K562 (cell line): ENCODE measurements at regions not wholly inside any gene's neighbourhood (a gene's known extent, or its start where the extent isn't known, plus 50 kb on each side); places are given as distances from the start of the nearest gene placed in this dataset.
"Not testable (repeated sequence)": the region's sequence is repeated elsewhere in the genome, so short reads cannot be mapped to it uniquely, and the experiment has no call there.

Experiments
- ATAC-seq: fragments of 200-7000 bp; cut with Tn5 transposase; 3 replicates; pipeline ENCODE4 v1.9.1; 2020; ENCODE audit warnings: moderate library complexity
- BruUV-seq: library from RNA; stranded (reverse); fragments of 400-500 nt; replicated peaks from 2 replicates; lab custom pipeline; 2021; lab: Mats Ljungman, UMichigan
- CTCF ChIA-PET: fragments of 300-600 bp; formaldehyde crosslinking; extraction: SDS; loops from one replicate; lab custom pipeline; 2021; ENCODE audit warnings: low intra/inter-chr PET ratio; lab: Yijun Ruan, JAX
- POLR2A ChIA-PET: fragments of 300-600, 350-650 bp; sonication (Branson Sonifier 250); formaldehyde crosslinking; extraction: SDS; loops from one replicate; lab custom pipeline; 2021; ENCODE audit warnings: antibody characterized with exemption, inconsistent platforms; lab: Yijun Ruan, JAX
- DNase-seq, 4 experiments: peaks; one replicate each; pipeline versions ENCODE4 v3.0.0 to v3.0.0-alpha.2; 2011 to 2018; ENCODE audit warnings: low spot score in 3 of 4, mixed read lengths in 3 of 4; ENCODE audit errors: extremely low read depth in 1 of 4
- FAIRE-seq: peaks from 2 replicates; lab custom pipeline; 2011; peaks lifted over from hg19 to GRCh38; lab: Jason Lieb, UNC
- H2AFZ ChIP-seq: 2 replicates; pipeline ENCODE4 v1.6.0; 2011; ENCODE audit warnings: low read depth, low read length, control low read depth, inconsistent platforms
- H3K27ac ChIP-seq: fragments of 200-600 bp; 3 replicates; pipeline ENCODE4 v1.8.0; 2011; ENCODE audit warnings: low read depth, mild to moderate bottlenecking, control low read depth, inconsistent platforms, low read length, moderate library complexity, mixed read lengths; ENCODE audit errors: extremely low read depth
- H3K27me3 ChIP-seq, 2 experiments: fragments of 300-600 bp in 1 of 2; 2 replicates in 1 of 2; 3 replicates in 1 of 2; pipeline versions ENCODE4 v1.6.0 to v1.8.0; 2011; ENCODE audit warnings: inconsistent platforms in 2 of 2, low read length in 2 of 2, mild to moderate bottlenecking in 1 of 2, mixed read lengths in 1 of 2, moderate library complexity in 1 of 2; ENCODE audit not compliant: control insufficient read depth in 2 of 2, insufficient read depth in 2 of 2
- H3K36me3 ChIP-seq: fragments of 300-600 bp; 3 replicates; pipeline ENCODE4 v1.8.0; 2011; ENCODE audit warnings: mild to moderate bottlenecking, low read length, inconsistent platforms; ENCODE audit not compliant: control insufficient read depth, insufficient read depth
- H3K4me1 ChIP-seq, 2 experiments: fragments of 200-600 bp in 1 of 2; replicated peaks in 1 of 2; 2 replicates in 1 of 2; 3 replicates in 1 of 2; pipeline versions ENCODE4 v1.5.1 to v1.8.0; 2011; ENCODE audit warnings: inconsistent platforms in 2 of 2, low read length in 2 of 2, mild to moderate bottlenecking in 1 of 2, mixed read lengths in 1 of 2, moderate library complexity in 1 of 2; ENCODE audit not compliant: control insufficient read depth in 2 of 2, insufficient read depth in 2 of 2
- H3K4me2 ChIP-seq: 2 replicates; pipeline ENCODE4 v1.6.1; 2011; ENCODE audit warnings: low read length, control low read depth, inconsistent platforms, mixed read lengths; ENCODE audit not compliant: insufficient read depth
- H3K4me3 ChIP-seq: fragments of 200-600 bp; sonication (generic), shearing (Covaris generic); 2 replicates; pipeline ENCODE4 v1.5.1; 2016; ENCODE audit warnings: control low read depth, inconsistent platforms
- H3K79me2 ChIP-seq: fragments of 200-600 bp; 3 replicates; pipeline ENCODE4 v1.8.0; 2011; ENCODE audit warnings: low read length, inconsistent platforms; ENCODE audit not compliant: control insufficient read depth, insufficient read depth
- H3K9ac ChIP-seq, 2 experiments: 2 replicates each; pipeline versions ENCODE4 v1.6.0 to v1.6.1; 2011; ENCODE audit warnings: low read depth in 2 of 2, low read length in 2 of 2, control low read depth in 1 of 2, inconsistent platforms in 1 of 2, mild to moderate bottlenecking in 1 of 2, mixed read lengths in 1 of 2; ENCODE audit not compliant: insufficient read depth in 1 of 2
- H3K9me1 ChIP-seq: one replicate; pipeline ENCODE4 v1.6.0; 2011; ENCODE audit warnings: inconsistent platforms, mild to moderate bottlenecking, low read length, moderate library complexity; ENCODE audit not compliant: control insufficient read depth, insufficient read depth
- H3K9me3 ChIP-seq: replicated peaks from 2 replicates; pipeline ENCODE4 v1.5.1; 2011; ENCODE audit warnings: low read depth, low read length, inconsistent platforms; ENCODE audit not compliant: control insufficient read depth, insufficient read depth
- H4K20me1 ChIP-seq: replicated peaks from 2 replicates; pipeline ENCODE4 v1.6.1; 2011; ENCODE audit warnings: low read length, inconsistent platforms, mixed read lengths; ENCODE audit not compliant: control insufficient read depth, insufficient read depth
- CTCF ChIP-seq, 3 experiments: IDR thresholded peaks in 2 of 3; conservative IDR thresholded peaks in 1 of 3; 2 replicates each; pipeline ENCODE4 v1.5.1; 2011 to 2012; ENCODE audit warnings: low read length in 3 of 3, mild to moderate bottlenecking in 3 of 3, control low read depth in 2 of 3, improper control_type of control experiment in 1 of 3, inconsistent platforms in 1 of 3, low read depth in 1 of 3, mixed read lengths in 1 of 3, moderate library complexity in 1 of 3; ENCODE audit not compliant: insufficient read depth in 2 of 3
- ELF1 ChIP-seq: fragments of 200-800 bp; sonication (Bioruptor generic); IDR thresholded peaks from 2 replicates; pipeline ENCODE4 v1.6.1; 2016; ENCODE audit warnings: missing genetic modification characterization, missing compliant biosample characterization
- GABPB1 ChIP-seq: sonication (generic); formaldehyde crosslinking; IDR thresholded peaks from 2 replicates; pipeline ENCODE4 v1.8.0; 2022; ENCODE audit warnings: mild to moderate bottlenecking, missing genetic modification reagents
- NR1H2 ChIP-seq: sonication (generic); formaldehyde crosslinking; IDR thresholded peaks from 2 replicates; pipeline ENCODE4 v1.4.0; 2020; ENCODE audit warnings: mild to moderate bottlenecking, missing genetic modification reagents
- RFX1 ChIP-seq: fragments of 450-650 bp; IDR thresholded peaks from 2 replicates; pipeline ENCODE4 v1.6.1; 2016; ENCODE audit warnings: mild to moderate bottlenecking, moderate library complexity
- ZNF717 ChIP-seq: fragments of 250-450 bp; sonication (Bioruptor Pico); IDR thresholded peaks from 2 replicates; pipeline ENCODE4 v1.5.0; 2021
- WGBS: fragments of 100-300 bp; shearing (Covaris generic); methylation state at CpG from one replicate; pipeline ENCODE4 v1.1.6; 2016; ENCODE audit warnings: low coverage, mixed read lengths; ENCODE audit not compliant: insufficient coverage; ENCODE audit errors: missing lambda C conversion rate; 5-methylcytosine and 5-hydroxymethylcytosine counted together
- in situ Hi-C: fragments of 300-500 bp; cut with MboI; formaldehyde crosslinking; loops from 4 replicates; pipeline ENCODE4 v1.15.0; 2018; ENCODE audit warnings: inconsistent platforms, mixed read lengths
- intact Hi-C: fragments of 100-400 bp; cut with micrococcal nuclease; formaldehyde crosslinking; loops from 2 replicates; pipeline ENCODE4 v1.14.2; 2022

GRCh38 chr1:228846952-228847351 is 111.7 kb downstream of the RHOU start:
- DNase-seq (no peak), ATAC-seq (no peak), FAIRE-seq (no peak)
- Histone ChIP-seq H3K4me2 (no peak overlapping the region), H3K4me3 (no peak overlapping the region), H3K9me1 (no peaks in the 10 kb centered on the region), H3K9ac (no peak overlapping the region), H2AFZ (no peak overlapping the region), H3K4me1 (peaks cover 0 to 3% of the 10 kb centered on the region in 2 experiments; a peak in 2 of 5 replicates), H4K20me1 (no peaks in the 10 kb centered on the region), H3K27me3 (no peaks in the 10 kb centered on the region), H3K9me3 (no peaks in the 10 kb centered on the region), H3K27ac (no peak overlapping the region), H3K36me3 (no peaks in the 10 kb centered on the region), H3K79me2 (no peaks in the 10 kb centered on the region)
- ChIA-PET CTCF (no interaction called here), POLR2A (no interaction called here)
- 0% methylated on average over 1 of the region's 1 CpG for WGBS
- no TSS peak for BruUV-seq
- intact Hi-C loops = no loop called here
- in situ Hi-C loops = no loop called here
- TF ChIP-seq ELF1 = no peak
- no peak for TF ChIP-seq ZNF717 (CRISPR knock-in tag)
- no peak for TF ChIP-seq CTCF (IDR thresholded peaks at IDR 0.05 in 2 of 3, conservative IDR thresholded peaks at IDR 0.05 in 1 of 3; ENCODE audit: insufficient read depth in 2 of 3, low read depth in 1 of 3, low read length in 3 of 3)
- TF ChIP-seq GABPB1 (CRISPR knock-in tag) = no peak
- no peak for TF ChIP-seq NR1H2 (CRISPR knock-in tag)
- TF ChIP-seq RFX1 = no peak

- POLR2A ChIA-PET, ATAC-seq, H3K36me3 ChIP-seq, H3K79me2 ChIP-seq, H3K4me2 ChIP-seq, H3K9me1 ChIP-seq, H3K27me3 ChIP-seq, in situ Hi-C loops, BruUV-seq, H3K27ac ChIP-seq, intact Hi-C loops, FAIRE-seq, H3K9ac ChIP-seq, H3K4me3 ChIP-seq, H3K4me1 ChIP-seq, H2AFZ ChIP-seq, H4K20me1 ChIP-seq, DNase-seq, CTCF ChIA-PET, H3K9me3 ChIP-seq: not testable (repeated sequence)
- 0% methylated on average over 2 of the region's 2 CpGs for WGBS
Measured at GRCh38 chr1:228847451-228847850, 112.2 kb downstream of the RHOU start.
